IPS-18c (cell line): ENCODE measurements at regions not wholly inside any gene's neighbourhood (a gene's known extent, or its start where the extent isn't known, plus 50 kb on each side); places are given as distances from the start of the nearest gene placed in this dataset.

Source experiments
- H3K4me3 ChIP-seq: 2 replicates; pipeline ENCODE4 v1.7.0; 2013; ENCODE audit warnings: low read depth, mild to moderate bottlenecking, low read length, moderate library complexity; ENCODE audit not compliant: insufficient read depth
- H3K9me3 ChIP-seq: one replicate; pipeline ENCODE4 v1.6.1; 2013; ENCODE audit warnings: mild to moderate bottlenecking, low read length, moderate library complexity; ENCODE audit not compliant: control insufficient read depth, insufficient read depth

DNA sequence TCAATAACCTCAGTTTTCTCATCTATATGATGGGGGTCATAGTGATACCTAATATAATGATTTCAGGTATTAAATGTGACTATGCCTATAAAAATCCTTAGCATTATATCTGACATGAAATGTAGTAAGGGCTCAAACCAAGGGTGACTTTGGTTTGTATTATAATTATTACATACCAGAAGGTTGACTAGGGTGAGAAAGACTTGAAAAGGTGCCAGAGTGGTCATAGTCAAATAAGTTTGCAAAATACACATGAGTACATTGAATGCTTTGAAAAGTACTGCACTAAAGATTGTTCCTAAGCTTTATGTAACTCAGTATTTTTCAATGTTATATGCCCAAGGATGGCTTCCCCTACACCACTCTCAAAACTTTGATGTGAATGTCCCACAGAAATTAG is 297.2 kb downstream of the ARPP21 start:
- Histone ChIP-seq H3K4me3 (no peak overlapping the region), H3K9me3 (no peaks in the 10 kb centered on the region)

DNA sequence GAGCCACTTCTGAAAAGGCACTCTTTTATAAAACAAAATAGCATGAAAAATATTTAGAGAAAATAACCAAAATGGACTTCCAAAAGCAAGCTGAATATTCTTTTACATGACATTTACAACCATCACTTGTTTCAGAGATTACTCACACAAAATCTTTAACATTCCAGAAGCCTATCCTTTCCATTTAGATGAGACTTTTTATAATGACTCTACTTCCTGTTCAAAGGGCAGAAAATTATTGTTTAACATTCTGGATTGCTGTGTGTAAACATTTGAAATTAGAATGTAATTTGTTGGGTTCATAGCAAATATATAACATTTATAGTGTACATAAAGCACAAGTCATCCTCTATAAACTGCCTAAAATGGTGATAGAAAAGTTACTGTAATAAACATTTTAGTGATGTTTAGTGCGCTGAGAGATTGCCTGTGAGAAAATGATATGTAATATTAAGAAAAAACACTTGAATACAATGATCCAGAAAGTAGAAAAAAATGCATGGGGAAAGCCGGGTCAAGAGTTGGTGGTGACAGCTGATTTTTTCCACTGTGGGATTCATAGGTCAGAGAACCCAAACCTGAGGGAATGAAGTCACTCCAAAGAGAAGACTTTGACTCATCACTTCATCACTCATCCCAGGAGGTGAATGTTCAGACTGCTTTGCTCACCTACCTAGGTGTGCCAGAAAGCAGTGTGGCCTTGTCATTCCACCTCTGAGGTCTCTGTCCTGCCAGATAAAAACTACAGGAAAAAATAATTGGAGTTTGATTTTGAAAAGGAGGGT is 305.8 kb downstream of the ARPP21 start:
- Histone ChIP-seq H3K4me3 (no peak overlapping the region), H3K9me3 (no peaks in the 10 kb centered on the region)

DNA sequence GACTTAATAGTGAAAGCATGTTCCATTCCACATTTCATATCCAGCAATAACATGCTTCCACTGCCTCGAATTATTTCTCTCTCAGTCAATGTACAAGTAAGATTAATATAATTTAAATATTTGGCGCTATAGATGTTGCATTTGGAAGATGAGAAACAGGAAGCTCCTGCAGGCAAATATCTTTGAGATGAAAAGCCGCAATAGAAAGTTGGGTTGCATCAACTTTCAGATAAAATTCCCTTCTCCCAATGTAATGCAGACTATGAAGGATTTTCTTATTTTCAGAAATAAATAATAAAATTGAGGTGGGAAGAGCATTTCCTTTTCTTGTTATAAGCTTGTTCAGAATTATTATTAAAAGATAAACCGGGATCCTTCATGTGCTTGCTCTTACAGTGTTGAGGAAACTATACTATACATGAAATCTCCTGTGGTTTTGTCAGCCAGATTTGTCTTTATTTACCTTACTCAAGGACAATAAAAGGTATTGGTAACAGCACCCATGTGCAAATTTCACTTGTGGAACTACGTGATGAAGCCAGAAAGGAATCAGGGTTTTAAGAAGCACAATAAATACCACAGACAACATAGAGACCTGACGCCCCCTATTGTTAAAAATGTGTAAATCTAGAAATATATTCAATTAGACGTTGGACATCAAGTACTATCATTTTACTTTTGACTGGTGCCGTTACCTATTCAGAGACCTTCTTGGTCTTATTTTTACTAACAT is 307.0 kb downstream of the ARPP21 start:
- Histone ChIP-seq H3K4me3 (no peak overlapping the region), H3K9me3 (no peaks in the 10 kb centered on the region)

DNA sequence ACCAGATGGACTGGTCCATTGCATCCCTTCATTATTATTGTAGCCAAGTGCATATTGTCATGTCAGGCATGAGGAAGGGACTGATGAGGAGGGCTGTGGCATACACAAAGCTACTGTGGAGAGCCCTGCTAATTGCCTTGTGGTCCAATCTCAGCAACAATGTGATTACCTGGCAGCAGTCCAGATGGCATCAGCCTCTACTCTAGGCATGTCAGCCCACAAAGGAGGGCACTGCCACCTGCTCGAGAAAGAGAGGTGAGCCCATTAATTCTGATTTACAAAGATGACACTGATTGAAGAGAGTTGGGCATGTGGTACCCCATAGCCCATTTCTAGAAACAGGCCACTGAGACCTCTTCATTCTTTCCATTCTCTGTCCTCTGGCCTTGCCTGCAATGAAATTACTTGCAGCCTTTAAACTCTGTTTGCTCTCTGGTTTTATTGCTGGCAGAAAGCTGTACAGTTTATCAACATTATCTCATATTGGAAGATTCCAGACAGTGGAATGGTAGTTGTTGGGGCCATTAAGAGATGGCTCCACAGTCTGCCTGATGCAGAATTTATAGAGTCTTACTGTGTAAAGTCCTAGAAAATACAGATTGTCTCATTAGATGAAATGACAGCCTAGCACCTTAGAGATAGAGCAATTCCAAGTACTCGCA is 307.7 kb downstream of the ARPP21 start:
- H3K4me3 ChIP-seq: no peak overlapping the region
- H3K9me3 ChIP-seq: no peaks in the 10 kb centered on the region

DNA sequence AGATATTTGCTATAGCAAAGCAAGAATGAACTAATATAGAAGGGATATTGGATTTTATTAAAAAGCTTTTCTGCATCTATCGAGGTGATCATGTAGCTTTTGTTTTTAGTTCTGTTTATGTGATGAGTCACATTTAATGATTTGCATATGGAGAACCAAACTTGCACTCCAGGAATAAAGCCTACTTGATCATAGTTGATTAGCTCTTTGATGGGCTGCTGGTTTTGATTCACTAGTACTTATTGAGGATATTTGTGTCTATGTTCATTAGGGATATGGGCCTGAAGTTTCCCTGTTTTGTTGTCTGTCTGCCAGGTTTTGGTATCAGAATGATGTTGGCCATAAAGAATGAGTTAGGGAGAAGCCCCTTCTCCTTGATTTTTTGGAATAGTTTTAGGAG is 310.7 kb downstream of the ARPP21 start:
- H3K9me3 ChIP-seq: no peaks in the 10 kb centered on the region

DNA sequence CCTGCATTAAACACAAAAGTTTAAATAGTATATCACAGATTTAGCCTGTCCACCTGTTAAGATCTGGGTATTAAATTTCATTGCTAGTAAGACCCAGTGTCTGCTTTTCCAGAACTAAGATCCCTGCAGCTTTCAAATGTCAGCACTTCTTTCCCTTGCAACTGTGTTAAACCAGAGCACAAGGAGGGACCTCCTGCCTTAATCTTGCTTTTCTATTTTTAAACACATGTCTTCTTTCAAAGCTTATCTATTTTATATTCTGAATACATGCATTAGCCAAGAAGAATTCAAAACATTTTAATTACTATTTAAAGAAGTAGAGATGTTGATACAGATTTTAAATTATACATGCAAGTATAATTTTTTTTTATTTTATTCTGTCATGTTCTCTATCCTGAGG is 315.1 kb downstream of the ARPP21 start:
- H3K9me3 ChIP-seq: no peaks in the 10 kb centered on the region
- no peak overlapping the region for H3K4me3 ChIP-seq

More for the DNA sequence above, 310.7 kb downstream of the ARPP21 start:
- H3K4me3 ChIP-seq: no peak overlapping the region

DNA sequence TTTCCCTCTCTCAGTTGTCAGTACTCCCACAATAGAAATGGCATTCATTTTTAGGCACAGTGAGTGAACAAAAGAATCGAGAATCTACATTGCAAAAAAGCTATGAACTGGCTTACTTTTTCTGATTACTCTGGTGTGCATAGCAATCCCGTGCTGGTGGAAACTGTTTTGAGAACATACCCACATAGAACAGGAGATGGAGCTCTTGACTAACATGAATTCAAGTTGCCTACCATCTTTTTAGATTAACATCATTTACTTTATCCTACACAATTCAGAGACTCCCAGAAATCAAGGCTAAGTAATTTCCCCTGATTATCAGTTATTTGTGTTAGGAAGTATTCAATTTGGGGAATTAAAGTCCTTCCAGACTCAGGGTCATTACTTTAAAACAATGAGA is 326.6 kb downstream of the ARPP21 start:
- Histone ChIP-seq H3K4me3 (no peak overlapping the region), H3K9me3 (no peaks in the 10 kb centered on the region)

- no peaks in the 10 kb centered on the region for H3K9me3 ChIP-seq
- H3K4me3 ChIP-seq: no peak overlapping the region
Observed at GRCh38 chr3:35966629-35967464, 327.5 kb downstream of the ARPP21 start.

DNA sequence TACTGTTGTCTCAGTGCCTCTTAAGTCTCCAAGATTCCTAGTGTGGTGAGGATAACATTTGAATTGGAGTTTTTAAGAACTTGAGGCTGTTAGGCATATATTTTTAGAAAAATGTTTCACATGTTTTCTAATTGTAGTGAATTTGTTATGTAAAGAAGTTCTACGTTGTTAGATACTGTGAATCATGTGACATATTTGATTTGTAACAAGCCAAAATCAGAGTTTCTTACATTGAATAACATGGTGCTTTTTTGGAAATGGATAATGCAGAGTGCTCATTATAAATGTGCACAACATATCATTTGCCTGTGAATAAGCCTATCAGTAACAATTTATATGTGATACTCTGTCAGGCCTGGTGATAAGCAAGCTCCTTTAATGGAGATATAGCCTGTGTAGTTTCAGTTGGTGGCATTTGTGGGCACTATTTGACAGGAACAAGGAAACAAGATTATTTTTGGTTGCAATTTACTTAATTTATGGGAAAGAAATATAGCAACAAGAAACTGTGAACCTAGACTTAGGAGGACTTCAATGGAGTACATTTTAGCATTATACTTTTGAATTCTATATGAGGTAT is 328.8 kb downstream of the ARPP21 start:
- no peak overlapping the region for H3K4me3 ChIP-seq

GRCh38 chr3:35969406-35969805 is 330.1 kb downstream of the ARPP21 start:
- H3K9me3 ChIP-seq: no peaks in the 10 kb centered on the region
- H3K4me3 ChIP-seq: no peak overlapping the region

More for the DNA sequence above, 328.8 kb downstream of the ARPP21 start:
- no peaks in the 10 kb centered on the region for H3K9me3 ChIP-seq

GRCh38 chr3:35970793-35971192 is 331.5 kb downstream of the ARPP21 start:
- H3K9me3 ChIP-seq: no peaks in the 10 kb centered on the region
- no peak overlapping the region for H3K4me3 ChIP-seq

- Histone ChIP-seq H3K9me3 (no peaks in the 10 kb centered on the region), H3K4me3 (no peak overlapping the region)
Observed at GRCh38 chr3:35971686-35972085, 332.4 kb downstream of the ARPP21 start.

DNA sequence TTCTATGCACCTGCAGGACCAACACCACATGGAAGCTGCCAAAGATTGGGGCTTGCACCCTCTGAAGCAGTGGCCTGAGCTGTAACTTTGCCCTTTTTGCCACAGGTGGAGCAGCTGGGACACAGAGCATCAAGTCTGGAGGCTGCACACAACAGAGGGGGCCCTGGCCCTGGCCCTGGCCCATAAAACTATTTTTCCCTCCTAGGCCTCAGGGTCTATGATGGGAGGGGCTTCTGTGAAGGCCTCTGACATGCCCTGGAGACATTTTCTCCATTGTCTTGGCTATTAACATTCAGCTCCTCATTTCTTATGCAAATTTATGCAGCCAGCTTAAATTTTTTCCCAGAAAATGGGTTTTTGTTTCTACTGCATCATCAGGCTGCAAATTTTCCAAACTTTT is 335.5 kb downstream of the ARPP21 start:
- H3K4me3 ChIP-seq: no peak overlapping the region; the same call in 1 of the 2 replicates
- H3K9me3 ChIP-seq: no peaks in the 10 kb centered on the region

DNA sequence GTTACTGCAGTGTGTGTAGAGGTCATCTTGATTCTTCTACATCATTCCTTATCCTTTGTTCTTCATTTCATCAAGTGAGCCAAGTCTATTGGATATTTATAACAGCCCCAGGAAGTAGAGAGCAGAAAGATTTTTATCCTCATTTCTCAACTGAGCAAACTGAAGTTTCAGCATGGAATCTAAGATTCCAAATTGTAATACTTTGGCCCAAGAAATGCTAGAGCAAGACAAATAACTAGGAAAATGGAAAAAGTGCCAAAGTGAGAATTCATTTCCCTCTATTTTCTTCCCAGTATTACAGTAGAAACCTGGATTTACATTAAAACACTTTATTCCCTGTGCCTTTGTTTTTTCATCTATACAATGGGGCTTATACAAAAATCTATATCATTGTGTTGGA is 346.8 kb downstream of the ARPP21 start:
- Histone ChIP-seq H3K4me3 (no peak overlapping the region), H3K9me3 (no peaks in the 10 kb centered on the region)

- Histone ChIP-seq H3K9me3 (no peaks in the 10 kb centered on the region), H3K4me3 (no peak overlapping the region)
Observed at GRCh38 chr3:35987386-35987785, 348.1 kb downstream of the ARPP21 start.

DNA sequence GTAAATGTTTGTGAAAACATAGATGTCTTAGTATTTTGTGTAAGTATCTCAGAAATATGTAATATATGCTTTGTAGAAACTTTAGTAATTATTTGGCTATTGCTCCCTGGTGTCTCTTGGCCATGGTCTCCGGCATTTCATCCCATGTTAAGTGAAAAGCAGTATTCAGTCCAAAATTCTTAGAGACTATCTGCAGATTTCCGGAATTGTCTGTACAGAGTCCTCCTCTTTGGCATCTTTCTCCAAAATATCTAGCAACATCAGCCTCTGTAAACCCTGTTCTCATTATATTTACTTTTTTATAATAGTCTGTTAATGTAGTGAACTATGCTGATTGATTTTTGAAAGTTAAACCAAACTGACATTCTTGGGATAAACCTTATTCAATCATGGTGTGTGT is 352.7 kb downstream of the ARPP21 start:
- H3K4me3 ChIP-seq: no peak overlapping the region
- H3K9me3 ChIP-seq: no peaks in the 10 kb centered on the region

GRCh38 chr3:36011791-36012190 is 368.5 kb upstream of the STAC start:
- no peaks in the 10 kb centered on the region for H3K9me3 ChIP-seq

More at GRCh38 chr3:36011791-36012190, 368.5 kb upstream of the STAC start:
- H3K4me3 ChIP-seq: no peak overlapping the region
